Lower leg skin (tissue), 3 donors: ENCODE measurements at regions not wholly inside any gene's neighbourhood (a gene's known extent, or its start where the extent isn't known, plus 50 kb on each side); places are given as distances from the start of the nearest gene placed in this dataset.

ENCODE experiments used
- POLR2A ChIP-seq, 2 donors: fragments of 450-650 bp; IDR thresholded peaks; one replicate each; pipeline ENCODE4 v1.6.1; 2016 to 2017; ENCODE audit warnings: antibody characterized with exemption in 2 of 2, mild to moderate bottlenecking in 1 of 2, moderate library complexity in 1 of 2
- TF ChIP-seq, protein P1 (sequence below), 3 donors: fragments of 450-650 bp; IDR thresholded peaks; one replicate each; pipeline ENCODE4 v1.5.1; 2016; ENCODE audit warnings: antibody characterized with exemption in 3 of 3, mild to moderate bottlenecking in 3 of 3, moderate library complexity in 2 of 3

DNA sequence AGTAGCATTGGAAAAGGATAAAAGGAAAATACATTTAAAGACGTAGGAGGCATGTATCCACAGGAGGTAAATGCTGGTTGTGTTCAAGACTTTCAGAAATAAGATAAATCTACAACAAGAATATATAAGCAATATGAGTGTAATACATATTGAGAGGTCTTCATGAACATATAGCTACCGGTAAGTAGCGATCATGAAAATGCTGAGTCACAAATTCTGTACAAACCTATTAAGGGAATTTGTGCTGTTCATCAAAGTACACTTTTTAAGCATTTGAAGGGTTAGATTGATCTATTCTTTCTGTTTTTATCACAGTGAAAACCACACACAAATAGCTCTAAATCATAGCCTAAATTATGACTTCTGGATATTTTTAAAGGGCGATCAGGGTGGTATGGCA, 173.1 kb upstream of the NYAP2 start:
- TF ChIP-seq, protein P1, sequence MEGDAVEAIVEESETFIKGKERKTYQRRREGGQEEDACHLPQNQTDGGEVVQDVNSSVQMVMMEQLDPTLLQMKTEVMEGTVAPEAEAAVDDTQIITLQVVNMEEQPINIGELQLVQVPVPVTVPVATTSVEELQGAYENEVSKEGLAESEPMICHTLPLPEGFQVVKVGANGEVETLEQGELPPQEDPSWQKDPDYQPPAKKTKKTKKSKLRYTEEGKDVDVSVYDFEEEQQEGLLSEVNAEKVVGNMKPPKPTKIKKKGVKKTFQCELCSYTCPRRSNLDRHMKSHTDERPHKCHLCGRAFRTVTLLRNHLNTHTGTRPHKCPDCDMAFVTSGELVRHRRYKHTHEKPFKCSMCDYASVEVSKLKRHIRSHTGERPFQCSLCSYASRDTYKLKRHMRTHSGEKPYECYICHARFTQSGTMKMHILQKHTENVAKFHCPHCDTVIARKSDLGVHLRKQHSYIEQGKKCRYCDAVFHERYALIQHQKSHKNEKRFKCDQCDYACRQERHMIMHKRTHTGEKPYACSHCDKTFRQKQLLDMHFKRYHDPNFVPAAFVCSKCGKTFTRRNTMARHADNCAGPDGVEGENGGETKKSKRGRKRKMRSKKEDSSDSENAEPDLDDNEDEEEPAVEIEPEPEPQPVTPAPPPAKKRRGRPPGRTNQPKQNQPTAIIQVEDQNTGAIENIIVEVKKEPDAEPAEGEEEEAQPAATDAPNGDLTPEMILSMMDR (IDR thresholded peaks at IDR 0.05) = no peak
- no peak for TF ChIP-seq POLR2A (IDR thresholded peaks at IDR 0.05)
